ENCODE measurements at regions not wholly inside any gene's neighbourhood (a gene's known extent, or its start where the extent isn't known, plus 50 kb on each side); places are given as distances from the start of the nearest gene placed in this dataset.

DNA sequence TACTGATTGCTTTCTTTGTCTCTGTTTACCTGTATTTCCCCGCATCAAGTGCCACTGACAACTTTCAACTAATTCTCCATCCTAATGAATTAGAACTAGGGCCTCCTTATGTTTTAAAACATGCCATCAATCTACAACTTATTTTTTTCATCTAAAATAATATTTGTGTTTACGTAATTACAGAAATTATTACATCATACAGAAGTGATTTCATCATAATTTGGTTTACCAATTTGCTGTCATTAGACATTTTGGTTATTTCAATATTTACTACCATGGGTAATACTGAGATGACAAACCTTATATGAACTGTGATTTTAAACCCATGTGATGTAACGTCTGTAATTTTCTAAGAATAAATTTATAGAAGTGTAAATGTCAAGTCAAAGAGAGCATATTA, 468.0 kb upstream of the IL12A start:
- no peaks in the 10 kb centered on the region for H3K9me3 ChIP-seq (ENCODE audit: low read depth)
- no peaks in the 10 kb centered on the region for H3K4me1 ChIP-seq
- H3F3A ChIP-seq (ENCODE audit: low read depth): no peaks in the 10 kb centered on the region
- no peaks in the 10 kb centered on the region for H4K20me1 ChIP-seq (ENCODE audit: low read depth)
- no peaks in the 10 kb centered on the region for H3K27me3 ChIP-seq
- H2AFZ ChIP-seq (replicated peaks): no peak overlapping the region
- Mint-ChIP-seq H3K9me3 (no peaks in the 10 kb centered on the region), H3K4me1 (no peaks in the 10 kb centered on the region), H3K27ac (no peak overlapping the region), H3K27me3 (ENCODE audit: insufficient read depth, low read depth) (no peaks in the 10 kb centered on the region), H3K4me3 (no peak overlapping the region), H3K36me3 (no peaks in the 10 kb centered on the region)
- H3K4me3 ChIP-seq: no peak overlapping the region
- H3K4me2 ChIP-seq: no peak overlapping the region
- no peak overlapping the region for H3K27ac ChIP-seq
- no peak overlapping the region for H3K9ac ChIP-seq
- no peaks in the 10 kb centered on the region for H3K36me3 ChIP-seq
- no peak for DNase-seq (ENCODE audit: low spot score)
- TF ChIP-seq, protein P1, sequence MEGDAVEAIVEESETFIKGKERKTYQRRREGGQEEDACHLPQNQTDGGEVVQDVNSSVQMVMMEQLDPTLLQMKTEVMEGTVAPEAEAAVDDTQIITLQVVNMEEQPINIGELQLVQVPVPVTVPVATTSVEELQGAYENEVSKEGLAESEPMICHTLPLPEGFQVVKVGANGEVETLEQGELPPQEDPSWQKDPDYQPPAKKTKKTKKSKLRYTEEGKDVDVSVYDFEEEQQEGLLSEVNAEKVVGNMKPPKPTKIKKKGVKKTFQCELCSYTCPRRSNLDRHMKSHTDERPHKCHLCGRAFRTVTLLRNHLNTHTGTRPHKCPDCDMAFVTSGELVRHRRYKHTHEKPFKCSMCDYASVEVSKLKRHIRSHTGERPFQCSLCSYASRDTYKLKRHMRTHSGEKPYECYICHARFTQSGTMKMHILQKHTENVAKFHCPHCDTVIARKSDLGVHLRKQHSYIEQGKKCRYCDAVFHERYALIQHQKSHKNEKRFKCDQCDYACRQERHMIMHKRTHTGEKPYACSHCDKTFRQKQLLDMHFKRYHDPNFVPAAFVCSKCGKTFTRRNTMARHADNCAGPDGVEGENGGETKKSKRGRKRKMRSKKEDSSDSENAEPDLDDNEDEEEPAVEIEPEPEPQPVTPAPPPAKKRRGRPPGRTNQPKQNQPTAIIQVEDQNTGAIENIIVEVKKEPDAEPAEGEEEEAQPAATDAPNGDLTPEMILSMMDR (IDR thresholded peaks at IDR 0.05): no peak
- TF ChIP-seq EZH2 (IDR thresholded peaks at IDR 0.05): no peak
- no peak for TF ChIP-seq EZH2phosphoT487 (IDR thresholded peaks at IDR 0.05)
- H3K79me2 ChIP-seq (ENCODE audit: low read depth): no peaks in the 10 kb centered on the region

DNA sequence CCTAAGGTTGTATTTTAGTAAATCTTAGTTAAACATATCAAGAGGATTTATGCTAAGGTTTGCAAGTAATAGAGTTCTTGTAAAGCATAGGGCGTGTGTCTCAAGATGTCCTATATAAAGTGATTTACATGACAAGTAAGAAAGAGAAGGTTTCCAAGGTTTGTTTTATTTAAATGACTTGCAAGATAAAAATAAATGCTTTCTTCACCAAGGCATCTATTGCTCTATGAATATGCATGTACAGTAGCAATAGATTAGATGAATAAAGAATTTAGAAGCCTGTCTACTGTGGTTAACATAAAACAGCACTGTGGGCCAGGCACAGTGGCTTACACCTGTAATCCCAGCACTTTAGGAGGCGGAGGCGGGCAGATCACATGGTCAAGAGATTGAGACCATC, 466.4 kb upstream of the IL12A start:
- H3K27me3 Mint-ChIP-seq (ENCODE audit: insufficient read depth, low read depth): no peaks in the 10 kb centered on the region
- H3K4me2 ChIP-seq: no peak overlapping the region
- H3K27me3 ChIP-seq: no peaks in the 10 kb centered on the region
- H3K36me3 Mint-ChIP-seq: no peaks in the 10 kb centered on the region
- H3K4me1 Mint-ChIP-seq: no peaks in the 10 kb centered on the region
- H3K4me3 ChIP-seq: no peak overlapping the region
- no peaks in the 10 kb centered on the region for H3K9me3 Mint-ChIP-seq
- H3K79me2 ChIP-seq (ENCODE audit: low read depth): no peaks in the 10 kb centered on the region
- H3K36me3 ChIP-seq: no peaks in the 10 kb centered on the region
- H3K9me3 ChIP-seq (ENCODE audit: low read depth): no peaks in the 10 kb centered on the region
- TF ChIP-seq EZH2 (IDR thresholded peaks at IDR 0.05) (no peak), EZH2phosphoT487 (IDR thresholded peaks at IDR 0.05) (no peak)
- TF ChIP-seq, protein P1 (IDR thresholded peaks at IDR 0.05): no peak
- H3K4me1 ChIP-seq: no peaks in the 10 kb centered on the region
- H3K9ac ChIP-seq: no peak overlapping the region
- H3K27ac Mint-ChIP-seq: no peak overlapping the region
- no peak overlapping the region for H3K27ac ChIP-seq
- DNase-seq (ENCODE audit: low spot score): no peak
- H3K4me3 Mint-ChIP-seq: no peak overlapping the region
- no peaks in the 10 kb centered on the region for H3F3A ChIP-seq (ENCODE audit: low read depth)
- no peaks in the 10 kb centered on the region for H4K20me1 ChIP-seq (ENCODE audit: low read depth)
- H2AFZ ChIP-seq (replicated peaks): no peak overlapping the region

DNA sequence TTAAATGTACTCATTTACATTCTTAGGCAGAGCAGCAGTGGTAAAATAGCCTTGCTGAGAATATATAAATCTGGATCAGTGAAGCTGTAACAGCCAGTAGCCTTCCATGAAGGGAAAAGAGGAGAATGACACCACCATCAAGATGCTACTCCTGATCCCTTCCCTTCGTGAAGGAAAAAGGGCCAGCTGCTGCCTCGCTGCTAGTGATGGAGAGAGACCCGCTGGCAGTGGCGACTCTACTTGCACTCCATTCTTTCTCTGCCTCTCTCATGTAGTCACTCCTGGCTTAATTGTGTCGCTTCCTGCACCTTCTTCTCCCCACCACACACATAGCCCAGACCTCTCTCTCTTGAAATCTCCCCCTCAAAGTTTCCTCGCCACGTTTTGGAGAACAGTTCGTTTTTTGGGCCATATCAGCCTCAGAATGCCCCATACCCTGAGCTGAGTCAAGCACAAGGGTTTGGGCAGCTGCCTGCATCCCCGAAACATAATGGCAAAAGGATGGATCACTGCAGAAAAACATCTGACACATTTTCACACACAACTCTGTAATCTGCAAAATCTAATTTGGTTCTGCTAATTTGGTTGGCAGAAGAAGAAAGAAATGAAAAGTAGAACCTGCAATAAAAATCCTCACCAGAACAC, 460.3 kb upstream of the IL12A start:
- Mint-ChIP-seq H3K27ac (no peak overlapping the region), H3K27me3 (ENCODE audit: insufficient read depth, low read depth) (no peaks in the 10 kb centered on the region), H3K36me3 (no peaks in the 10 kb centered on the region), H3K4me3 (no peak overlapping the region), H3K4me1 (no peaks in the 10 kb centered on the region), H3K9me3 (no peaks in the 10 kb centered on the region)
- H3K9me3 ChIP-seq (ENCODE audit: low read depth): no peaks in the 10 kb centered on the region
- TF ChIP-seq, protein P1 (IDR thresholded peaks at IDR 0.05): no peak
- TF ChIP-seq EZH2 (IDR thresholded peaks at IDR 0.05): no peak
- TF ChIP-seq EZH2phosphoT487 (IDR thresholded peaks at IDR 0.05): no peak
- no peak overlapping the region for H3K4me2 ChIP-seq
- no peaks in the 10 kb centered on the region for H4K20me1 ChIP-seq (ENCODE audit: low read depth)
- no peaks in the 10 kb centered on the region for H3F3A ChIP-seq (ENCODE audit: low read depth)
- H3K27ac ChIP-seq: no peak overlapping the region
- DNase-seq (ENCODE audit: low spot score): no peak
- H3K27me3 ChIP-seq: no peaks in the 10 kb centered on the region
- H3K4me3 ChIP-seq: no peak overlapping the region
- H2AFZ ChIP-seq (replicated peaks): peak overlapping the region; percentile 44
- no peak overlapping the region for H3K9ac ChIP-seq
- H3K36me3 ChIP-seq: no peaks in the 10 kb centered on the region
- H3K4me1 ChIP-seq: no peaks in the 10 kb centered on the region
- H3K79me2 ChIP-seq (ENCODE audit: low read depth): no peaks in the 10 kb centered on the region
